ENCODE measurements at regions not wholly inside any gene's neighbourhood (a gene's known extent, or its start where the extent isn't known, plus 50 kb on each side); places are given as distances from the start of the nearest gene placed in this dataset.

DNA sequence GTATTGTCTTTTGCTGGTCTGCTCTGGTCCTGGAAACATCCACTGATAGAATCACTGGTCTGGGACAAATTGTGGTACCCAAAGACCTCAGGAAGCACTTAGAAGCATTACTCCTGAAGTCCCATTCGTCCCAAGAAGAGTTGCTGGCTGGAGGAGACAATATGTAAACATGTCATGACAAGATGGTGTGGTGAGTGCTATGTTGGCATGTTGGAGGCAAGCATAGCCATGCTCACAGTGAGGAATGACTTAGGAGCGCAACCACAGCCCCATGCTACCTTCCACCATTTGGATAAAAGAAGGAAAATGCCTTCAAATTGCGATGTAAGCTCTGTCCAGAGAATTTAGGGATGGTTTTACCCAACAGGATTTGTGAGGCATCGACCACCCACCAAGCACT, 115.8 kb upstream of the STC2 start:
- ChIA-PET CTCF (no interaction called here), POLR2A (ENCODE audit: unreplicated experiment) (no interaction called here)
- H3K79me2 ChIP-seq (ENCODE audit: low read length): no peaks in the 10 kb centered on the region
- H3F3A ChIP-seq (ENCODE audit: low read length, unreplicated experiment): no peaks in the 10 kb centered on the region
- H3K27me3 ChIP-seq (ENCODE audit: low read length): no peaks in the 10 kb centered on the region
- BruUV-seq (replicated peaks): no TSS peak
- no peak for DNase-seq
- intact Hi-C loops (cut with micrococcal nuclease): no loop called here
- no peak overlapping the region for H2AFZ ChIP-seq (ENCODE audit: low read length)
- no peaks in the 10 kb centered on the region for H4K20me1 ChIP-seq (ENCODE audit: low read length)
- no peak overlapping the region for H3K4me2 ChIP-seq (ENCODE audit: low read length)
- H3K4me1 ChIP-seq (ENCODE audit: insufficient read depth, low read length): no peaks in the 10 kb centered on the region
- no peaks in the 10 kb centered on the region for H3K36me3 ChIP-seq (ENCODE audit: low read depth, low read length)
- no peaks in the 10 kb centered on the region for H3K9me3 ChIP-seq (ENCODE audit: low read length)
- H3K9me2 ChIP-seq (replicated peaks; ENCODE audit: low read length): no peaks in the 10 kb centered on the region
- TF ChIP-seq CTCF (conservative IDR thresholded peaks at IDR 0.05; ENCODE audit: low read depth, low read length) (no peak), EZH2phosphoT487 (IDR thresholded peaks at IDR 0.05; ENCODE audit: borderline replicate concordance, low read length) (no peak), EZH2 (IDR thresholded peaks at IDR 0.05; ENCODE audit: low read length, unreplicated experiment) (no peak)
- ATAC-seq: no peak
- no peak overlapping the region for H3K9ac ChIP-seq (ENCODE audit: low read length)
- H3K4me3 ChIP-seq (ENCODE audit: low read length): no peak overlapping the region
- H3K27ac ChIP-seq (ENCODE audit: low read length): no peak overlapping the region

- no peaks in the 10 kb centered on the region for H3K79me2 ChIP-seq (ENCODE audit: low read length)
- intact Hi-C loops (cut with micrococcal nuclease): no loop called here
- no peaks in the 10 kb centered on the region for H4K20me1 ChIP-seq (ENCODE audit: low read length)
- ChIA-PET CTCF (no interaction called here), POLR2A (ENCODE audit: unreplicated experiment) (no interaction called here)
- H3K4me1 ChIP-seq (ENCODE audit: insufficient read depth, low read length): no peaks in the 10 kb centered on the region
- no peaks in the 10 kb centered on the region for H3K36me3 ChIP-seq (ENCODE audit: low read depth, low read length)
- H3K27ac ChIP-seq (ENCODE audit: low read length): no peak overlapping the region
- ATAC-seq: no peak
- H3K9me2 ChIP-seq (replicated peaks; ENCODE audit: low read length): no peaks in the 10 kb centered on the region
- no peaks in the 10 kb centered on the region for H3K27me3 ChIP-seq (ENCODE audit: low read length)
- TF ChIP-seq EZH2 (IDR thresholded peaks at IDR 0.05; ENCODE audit: low read length, unreplicated experiment): no peak
- TF ChIP-seq CTCF (conservative IDR thresholded peaks at IDR 0.05; ENCODE audit: low read depth, low read length): no peak
- TF ChIP-seq EZH2phosphoT487 (IDR thresholded peaks at IDR 0.05; ENCODE audit: borderline replicate concordance, low read length): no peak
- H3K9ac ChIP-seq (ENCODE audit: low read length): no peak overlapping the region
- no peaks in the 10 kb centered on the region for H3F3A ChIP-seq (ENCODE audit: low read length, unreplicated experiment)
- no peaks in the 10 kb centered on the region for H3K9me3 ChIP-seq (ENCODE audit: low read length)
- no peak overlapping the region for H3K4me2 ChIP-seq (ENCODE audit: low read length)
- no peak for DNase-seq
- no peak overlapping the region for H2AFZ ChIP-seq (ENCODE audit: low read length)
- no peak overlapping the region for H3K4me3 ChIP-seq (ENCODE audit: low read length)
- no TSS peak for BruUV-seq (replicated peaks)
These were observed 112.9 kb upstream of the STC2 start for GRCh38 chr5:173441053-173441628.

- intact Hi-C loops (cut with micrococcal nuclease): no loop called here
- H3K27me3 ChIP-seq (ENCODE audit: low read length): no peaks in the 10 kb centered on the region
- H3K4me3 ChIP-seq (ENCODE audit: low read length): no peak overlapping the region
- H4K20me1 ChIP-seq (ENCODE audit: low read length): no peaks in the 10 kb centered on the region
- H3K4me1 ChIP-seq (ENCODE audit: insufficient read depth, low read length): no peaks in the 10 kb centered on the region
- H3K9me3 ChIP-seq (ENCODE audit: low read length): no peaks in the 10 kb centered on the region
- no TSS peak for BruUV-seq (replicated peaks)
- DNase-seq (no peak), ATAC-seq (no peak)
- CTCF ChIA-PET: no interaction called here
- no peak for TF ChIP-seq EZH2phosphoT487 (IDR thresholded peaks at IDR 0.05; ENCODE audit: borderline replicate concordance, low read length)
- TF ChIP-seq CTCF (conservative IDR thresholded peaks at IDR 0.05; ENCODE audit: low read depth, low read length): no peak
- TF ChIP-seq EZH2 (IDR thresholded peaks at IDR 0.05; ENCODE audit: low read length, unreplicated experiment): no peak
- no peak overlapping the region for H3K9ac ChIP-seq (ENCODE audit: low read length)
- no peak overlapping the region for H2AFZ ChIP-seq (ENCODE audit: low read length)
- POLR2A ChIA-PET (ENCODE audit: unreplicated experiment): no interaction called here
- H3K27ac ChIP-seq (ENCODE audit: low read length): no peak overlapping the region
- H3K36me3 ChIP-seq (ENCODE audit: low read depth, low read length): no peaks in the 10 kb centered on the region
- H3F3A ChIP-seq (ENCODE audit: low read length, unreplicated experiment): no peaks in the 10 kb centered on the region
- H3K4me2 ChIP-seq (ENCODE audit: low read length): no peak overlapping the region
- H3K79me2 ChIP-seq (ENCODE audit: low read length): no peaks in the 10 kb centered on the region
- no peaks in the 10 kb centered on the region for H3K9me2 ChIP-seq (replicated peaks; ENCODE audit: low read length)
These were observed 110.7 kb upstream of the STC2 start for GRCh38 chr5:173438951-173439350.

All from PC-3 (cell line).